GM18861 (cell line): ENCODE measurements at regions not wholly inside any gene's neighbourhood (a gene's known extent, or its start where the extent isn't known, plus 50 kb on each side); places are given as distances from the start of the nearest gene placed in this dataset.
"Not testable (repeated sequence)": the region's sequence is repeated elsewhere in the genome, so short reads cannot be mapped to it uniquely, and the experiment has no call there.

Experiments
- ATAC-seq: cut with Tn5 transposase; IDR thresholded peaks from one replicate; pipeline ENCODE4 v1.9.1; 2021; ENCODE audit not compliant: unreplicated experiment

DNA sequence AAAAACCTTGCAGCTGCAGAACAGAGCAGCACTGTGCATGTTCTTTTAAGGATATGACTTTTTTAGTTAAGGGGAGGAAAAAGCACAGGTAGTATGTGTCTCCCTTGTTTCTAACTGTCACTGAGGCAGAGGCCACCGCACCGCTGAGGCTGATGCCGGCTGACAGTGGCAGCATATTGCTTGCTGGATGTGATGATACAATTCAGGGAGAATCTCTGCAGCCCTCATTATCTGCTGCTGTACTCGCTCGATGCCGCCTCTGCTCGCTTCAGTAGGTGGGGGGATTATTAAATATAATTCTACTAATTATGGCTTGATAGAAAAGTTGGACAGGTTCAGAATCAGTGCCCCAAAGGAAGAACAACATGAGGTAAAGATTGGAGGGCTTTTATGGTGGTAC, 378.8 kb upstream of the NOCT start:
- ATAC-seq = no peak

DNA sequence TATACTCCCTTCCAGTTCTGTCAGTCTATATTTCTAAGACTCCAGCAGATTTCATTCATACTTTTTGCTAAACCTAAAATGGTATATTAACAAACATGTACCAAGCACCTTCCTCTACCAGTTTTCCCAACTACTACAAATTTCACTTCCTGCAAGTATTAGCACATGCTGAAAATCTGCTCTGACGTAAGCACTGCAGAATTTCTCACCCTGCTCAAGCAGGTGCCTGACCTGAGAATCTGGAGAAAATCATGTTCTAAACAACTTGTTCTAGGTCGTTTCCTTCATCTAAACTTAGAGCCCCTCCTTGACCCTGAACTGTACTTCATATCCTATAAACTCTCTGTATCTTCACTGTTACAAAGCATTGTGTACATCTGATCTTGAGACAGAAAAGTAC, 380.7 kb upstream of the NOCT start:
- no peak for ATAC-seq

DNA sequence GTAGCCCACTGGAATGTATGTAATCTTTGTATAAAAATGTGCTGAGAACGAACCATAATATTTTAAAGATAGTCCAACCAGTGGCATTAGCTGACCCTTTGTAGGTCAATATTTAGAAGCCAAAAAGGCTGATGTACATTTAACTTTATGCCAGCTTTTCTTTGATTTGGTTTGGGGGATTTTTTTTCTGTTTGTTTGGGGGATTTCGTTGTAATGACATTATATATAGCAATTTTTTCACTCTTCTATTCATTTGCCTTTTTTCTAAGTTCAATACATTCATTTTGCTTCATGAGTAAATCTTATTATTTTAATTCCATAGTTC, 382.0 kb upstream of the NOCT start:
- ATAC-seq = no peak

DNA sequence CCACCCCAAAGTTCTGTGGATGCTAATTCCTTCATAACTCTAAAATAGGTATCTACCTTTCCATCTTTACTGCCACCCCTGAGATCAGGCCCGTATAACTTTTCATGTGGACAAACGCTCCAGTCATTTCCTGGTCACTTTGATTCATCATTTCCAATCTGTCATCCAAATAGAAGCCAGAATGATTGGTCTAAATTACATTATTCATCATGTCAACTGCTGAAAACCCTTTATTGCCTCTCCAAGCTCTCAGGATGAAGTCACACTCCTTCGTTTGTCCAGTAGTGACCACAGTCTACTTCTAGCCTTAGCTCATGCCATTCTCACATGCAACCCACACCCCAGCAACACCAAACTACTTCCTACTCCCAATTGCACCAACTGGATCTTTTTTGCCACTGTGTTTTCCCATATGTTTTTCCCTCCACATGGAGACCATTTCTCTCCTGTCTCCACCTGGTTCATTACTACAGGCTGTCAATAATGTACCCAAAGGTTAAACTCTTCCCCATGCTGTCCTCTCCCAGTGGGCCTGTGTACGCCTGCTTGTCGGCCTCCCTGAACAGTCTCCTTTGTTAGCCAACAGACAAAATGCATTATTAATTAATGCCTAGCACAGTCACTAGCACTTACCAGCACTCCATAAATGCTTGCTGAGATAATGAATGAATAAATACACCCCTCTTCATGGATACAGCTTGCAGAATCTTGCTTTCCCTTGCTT, 382.6 kb upstream of the NOCT start:
- ATAC-seq = no peak

DNA sequence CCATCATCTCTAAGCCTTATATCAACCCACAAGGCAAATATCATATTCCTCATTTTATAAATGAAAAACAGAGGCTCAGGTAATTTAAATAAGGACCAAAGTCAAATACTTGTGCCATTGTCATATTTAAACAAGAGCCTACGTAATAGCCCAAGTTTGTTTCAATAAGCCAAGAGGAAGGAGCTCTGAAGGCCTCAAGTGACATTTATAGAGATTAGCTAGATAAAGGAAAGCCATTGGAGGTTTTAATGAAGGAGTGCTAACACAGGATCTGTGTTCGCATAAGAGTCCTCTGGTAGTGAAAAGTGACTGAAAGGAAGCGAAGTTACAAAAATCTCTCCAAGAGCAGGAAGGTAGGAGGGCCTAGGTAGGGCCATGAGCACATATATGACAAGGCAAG, 384.9 kb upstream of the NOCT start:
- ATAC-seq = no peak

DNA sequence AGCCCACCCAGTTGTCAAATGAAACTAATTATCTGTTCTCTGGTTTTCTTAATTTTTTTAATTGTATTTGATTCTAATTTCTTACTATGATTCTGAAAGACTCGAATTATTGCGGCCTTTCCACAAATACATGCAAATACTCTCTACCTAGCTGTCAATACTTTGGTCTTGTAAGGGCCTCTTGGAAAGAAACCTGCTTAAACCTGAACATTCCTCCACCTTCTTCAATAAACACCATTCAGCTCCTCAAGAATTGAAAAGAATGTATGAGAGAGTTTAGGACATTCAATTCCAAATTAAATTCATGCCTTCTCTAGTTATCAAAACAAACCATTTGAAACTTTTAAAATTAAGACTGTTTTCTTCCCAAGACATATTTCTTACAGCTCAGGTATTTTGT, 385.9 kb upstream of the NOCT start:
- ATAC-seq = no peak

DNA sequence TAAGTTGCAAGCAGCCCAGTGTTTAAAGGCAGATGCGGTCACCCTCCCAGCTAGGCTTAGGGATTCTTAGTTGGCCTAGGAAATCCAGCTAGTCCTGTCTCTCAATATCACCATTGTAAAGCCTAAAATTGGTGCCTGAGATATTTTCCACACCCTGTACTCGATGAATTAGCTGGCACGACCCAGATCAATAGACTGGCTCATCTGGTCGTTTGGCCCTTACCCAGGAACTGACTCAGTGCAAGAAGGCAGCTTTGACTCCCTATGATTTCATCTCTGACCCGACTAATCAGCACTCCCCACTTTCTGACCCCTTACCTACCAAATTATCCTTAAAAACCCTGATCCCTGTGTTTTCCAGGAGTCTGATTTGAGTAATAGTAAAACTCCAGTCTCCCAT, 384.9 kb upstream of the SLC7A11 start:
- no peak for ATAC-seq

DNA sequence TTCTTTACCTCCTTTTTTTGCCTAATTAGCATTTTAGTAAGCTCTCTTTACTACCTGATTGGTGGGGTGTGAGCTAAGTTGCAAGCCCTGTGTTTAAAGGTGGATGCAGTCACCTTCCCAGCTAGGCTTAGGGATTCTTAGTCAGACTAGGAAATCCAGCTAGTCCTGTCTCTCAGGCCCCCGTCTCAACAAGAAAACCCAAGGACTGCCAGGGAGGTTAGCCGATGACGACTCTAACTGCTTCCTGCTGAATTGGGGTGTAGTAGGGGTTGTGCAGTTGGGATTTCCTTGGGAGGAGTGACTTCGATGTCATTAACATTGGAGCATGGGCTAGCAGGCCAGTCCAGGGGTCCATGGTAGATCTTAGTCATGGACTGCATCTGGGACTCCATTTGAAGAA, 380.2 kb upstream of the SLC7A11 start:
- ATAC-seq = not testable (repeated sequence)

DNA sequence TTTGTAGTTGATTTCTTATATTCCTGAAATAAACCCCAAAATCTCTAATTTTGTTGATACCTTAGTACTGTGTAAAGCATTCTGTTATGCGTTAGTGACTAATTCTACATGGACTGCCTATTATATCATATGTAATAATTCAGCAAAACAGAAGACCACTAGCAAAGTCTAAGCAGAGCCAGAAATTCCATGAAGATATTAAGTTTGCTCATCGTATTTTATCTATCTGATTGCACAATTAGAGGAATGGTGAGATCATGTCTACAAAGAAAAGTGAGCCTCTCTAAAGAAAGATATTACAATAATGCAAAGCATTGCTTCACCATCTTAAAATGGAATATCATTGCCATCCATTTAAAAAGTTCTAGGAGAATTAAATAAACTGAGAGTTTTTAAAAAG, 374.6 kb upstream of the SLC7A11 start:
- no peak for ATAC-seq

DNA sequence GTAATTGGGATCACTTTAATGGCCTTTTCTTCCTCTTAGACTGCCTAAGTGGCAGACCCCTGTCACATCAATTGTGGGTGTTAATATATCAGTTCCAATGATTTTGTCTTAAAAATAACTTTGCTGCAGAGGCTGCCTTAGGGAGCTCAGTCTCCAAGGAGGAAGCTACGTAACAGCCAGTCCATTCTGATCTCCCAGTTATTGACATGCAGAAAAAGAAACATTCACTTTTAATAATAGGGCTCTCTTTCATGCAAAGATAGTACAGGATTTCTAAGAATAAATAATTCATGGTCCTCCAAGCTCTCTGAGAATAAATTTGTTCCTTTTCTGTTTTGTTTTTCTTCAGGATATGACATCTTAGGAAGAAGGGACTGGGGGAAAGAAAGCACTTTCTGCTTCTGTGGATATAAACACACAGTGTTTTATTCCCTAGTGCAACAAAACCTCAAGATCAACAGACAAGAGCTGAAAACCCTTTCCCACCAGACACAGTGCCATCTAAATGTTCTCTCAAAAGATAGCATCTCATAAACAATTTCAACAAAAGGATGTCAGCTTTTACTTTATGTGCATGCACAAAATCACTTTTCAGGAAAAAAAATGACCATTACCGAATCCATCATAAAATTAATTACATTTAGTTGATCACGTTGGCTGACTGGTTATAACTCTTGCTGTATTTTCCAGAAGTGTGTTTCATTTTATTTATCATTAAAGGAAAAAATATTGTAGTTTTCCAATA, 372.4 kb upstream of the SLC7A11 start:
- ATAC-seq = no peak

DNA sequence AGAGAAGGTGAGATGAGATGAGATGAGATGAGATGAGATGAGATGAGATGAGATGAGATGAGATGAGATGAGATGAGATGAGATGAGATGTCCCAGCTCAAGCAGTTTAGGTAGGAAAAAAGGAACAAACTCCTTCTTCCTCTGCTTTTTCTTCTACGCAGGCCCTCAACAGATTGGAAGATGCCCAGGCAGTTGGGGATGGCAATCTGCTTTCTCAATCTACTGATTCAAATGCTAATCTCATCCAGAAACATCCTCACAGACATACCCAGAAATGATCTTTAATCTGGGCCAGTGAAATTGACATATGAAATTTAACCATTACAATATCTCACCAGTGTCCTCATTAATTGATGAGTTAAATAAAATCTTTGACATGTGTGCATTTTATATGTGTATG, 370.3 kb upstream of the SLC7A11 start:
- no peak for ATAC-seq

DNA sequence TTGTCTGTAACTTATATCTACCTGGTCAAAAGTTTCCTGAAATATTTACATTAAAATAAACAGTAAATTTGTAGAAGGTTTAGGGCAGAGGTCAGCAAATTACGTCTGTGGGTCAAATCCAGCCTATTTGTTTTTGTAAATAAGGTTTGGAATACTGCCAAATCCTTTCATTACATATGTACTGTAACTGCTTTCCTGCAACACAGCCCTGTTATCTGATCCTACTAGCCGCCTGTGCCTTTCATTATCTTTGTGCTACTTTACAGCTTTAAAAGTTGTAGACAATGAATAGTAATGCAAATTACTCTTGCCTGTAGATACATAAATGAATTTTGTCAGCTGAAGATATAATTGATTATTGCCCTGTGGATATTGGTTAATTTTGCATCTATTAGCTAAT, 369.6 kb upstream of the SLC7A11 start:
- no peak for ATAC-seq

DNA sequence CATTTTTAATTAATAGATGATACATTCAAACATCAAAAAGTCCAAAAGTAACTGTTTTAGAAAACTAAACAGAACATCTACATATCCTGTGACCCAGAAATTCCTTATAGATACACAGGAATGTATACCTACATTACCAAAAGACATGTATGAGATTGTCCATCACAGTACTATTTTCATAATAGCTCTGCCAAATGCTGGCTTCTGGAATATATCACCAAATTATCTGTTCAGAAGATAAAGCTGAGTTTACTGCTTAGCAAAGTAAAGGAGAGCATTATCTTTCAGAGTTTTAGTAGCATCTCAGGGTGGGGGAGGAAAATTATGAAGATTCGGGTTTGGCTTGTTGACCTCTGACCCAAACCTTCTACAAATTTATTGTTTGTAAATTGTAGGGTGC, 368.9 kb upstream of the SLC7A11 start:
- ATAC-seq = no peak

DNA sequence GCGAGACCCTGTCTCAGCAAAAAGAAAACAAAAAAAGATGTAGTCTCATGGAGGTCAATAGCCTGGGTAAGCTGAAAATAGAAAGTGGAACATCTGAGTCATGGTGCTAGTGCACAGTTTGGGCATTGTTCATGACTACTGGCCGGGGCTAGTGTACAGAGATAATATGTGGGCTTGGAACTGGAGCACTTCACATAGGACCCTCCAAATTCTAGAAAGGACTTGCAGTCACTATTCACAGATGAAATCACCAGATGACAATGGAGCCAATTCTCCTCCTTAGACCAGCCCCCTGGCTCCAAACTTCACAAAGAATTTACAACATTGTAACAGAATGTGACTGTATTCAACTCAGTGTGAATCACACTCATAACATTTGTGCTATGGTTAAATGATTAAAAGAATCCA, 367.8 kb upstream of the SLC7A11 start:
- peak; percentile 78 for ATAC-seq

DNA sequence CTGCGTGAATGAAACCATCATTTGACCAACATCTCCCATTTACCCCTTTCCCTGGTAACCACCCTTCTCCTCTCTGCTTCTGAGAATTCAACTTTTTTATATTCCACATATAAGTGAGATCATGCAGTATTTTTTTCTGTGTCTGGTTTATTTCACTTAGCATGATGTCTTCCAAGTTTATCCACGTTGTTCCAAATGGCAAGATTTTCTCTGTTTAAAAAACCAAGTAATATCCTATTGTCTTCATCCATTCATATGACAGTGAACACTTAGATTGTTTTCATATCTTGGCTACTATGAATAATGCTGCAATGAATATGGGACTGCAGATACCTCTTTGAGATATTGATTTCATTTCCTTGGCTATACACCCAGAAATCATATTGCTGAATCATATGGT, 362.4 kb upstream of the SLC7A11 start:
- no peak for ATAC-seq

DNA sequence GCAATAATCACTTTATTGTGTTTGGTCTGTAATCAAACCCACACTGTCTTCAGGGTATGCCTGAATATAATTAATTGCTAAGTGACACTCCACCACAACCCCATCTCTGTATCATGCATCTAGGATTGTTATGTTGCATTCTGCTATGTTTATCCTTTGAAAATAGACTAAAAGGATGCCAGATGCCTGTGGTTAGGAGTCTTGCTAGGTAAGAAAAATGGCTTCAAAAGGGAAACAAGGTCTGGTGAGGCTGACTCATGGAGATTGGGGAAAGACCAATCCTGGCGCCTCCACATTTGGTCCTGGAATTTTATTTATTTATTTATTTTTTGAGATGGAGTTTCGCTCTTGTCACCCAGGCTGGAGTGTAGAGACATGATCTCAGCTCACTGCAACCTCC, 360.5 kb upstream of the SLC7A11 start:
- no peak for ATAC-seq

DNA sequence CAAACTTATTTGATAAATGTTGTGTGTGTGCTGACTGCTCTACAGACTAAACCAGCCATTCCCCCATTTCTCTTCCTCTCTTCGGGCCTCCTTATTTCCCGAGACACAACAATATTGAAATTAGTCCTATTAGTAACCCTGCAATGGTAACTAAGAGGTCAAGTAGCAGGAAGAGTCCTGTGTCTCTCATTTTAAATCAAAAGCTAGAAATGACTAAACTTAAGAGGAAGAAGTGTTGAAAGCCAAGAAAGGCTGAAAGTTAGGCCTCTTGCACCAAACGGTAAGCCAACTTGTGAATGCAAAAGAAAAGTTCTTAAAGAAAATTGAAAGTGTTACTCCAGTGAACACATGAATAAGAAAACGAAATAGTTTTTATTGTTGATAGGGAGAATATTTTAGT, 357.8 kb upstream of the SLC7A11 start:
- ATAC-seq = no peak

DNA sequence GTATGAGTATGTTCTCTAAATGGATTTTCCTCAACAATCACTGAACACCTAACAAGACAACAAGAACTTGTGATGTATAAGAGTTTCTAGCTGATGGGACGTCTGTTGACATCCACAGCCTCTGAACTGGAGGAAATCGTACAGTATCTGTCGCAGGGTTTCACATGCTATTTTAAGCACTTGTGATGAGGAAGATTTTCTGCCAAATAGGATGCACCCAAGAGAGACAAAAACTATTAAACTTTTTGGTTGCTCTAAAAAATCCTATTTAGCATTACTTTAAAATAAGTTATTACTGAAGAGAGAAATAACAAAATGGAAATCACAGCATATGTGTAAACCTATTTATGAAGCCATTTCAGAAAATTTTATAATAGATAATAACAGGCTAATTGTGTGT, 356.1 kb upstream of the SLC7A11 start:
- ATAC-seq = no peak

DNA sequence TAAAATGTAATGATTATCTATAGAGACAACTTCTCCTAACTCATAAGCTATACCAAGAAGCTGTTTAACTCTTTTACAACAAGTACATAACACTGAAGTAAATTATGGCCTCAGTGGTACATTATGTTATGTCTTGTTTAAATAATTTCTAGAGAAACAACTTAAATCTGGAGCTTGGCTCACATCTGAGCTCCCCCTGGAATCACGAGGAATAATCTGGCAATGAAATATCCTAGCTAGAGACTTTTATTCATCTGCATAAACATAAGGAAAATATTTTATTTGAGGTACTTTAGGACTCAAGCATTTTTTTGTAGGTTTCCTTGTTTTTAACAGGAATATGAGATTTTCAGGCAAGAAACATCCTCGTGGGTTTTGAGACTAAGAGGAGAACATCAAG, 354.7 kb upstream of the SLC7A11 start:
- no peak for ATAC-seq

DNA sequence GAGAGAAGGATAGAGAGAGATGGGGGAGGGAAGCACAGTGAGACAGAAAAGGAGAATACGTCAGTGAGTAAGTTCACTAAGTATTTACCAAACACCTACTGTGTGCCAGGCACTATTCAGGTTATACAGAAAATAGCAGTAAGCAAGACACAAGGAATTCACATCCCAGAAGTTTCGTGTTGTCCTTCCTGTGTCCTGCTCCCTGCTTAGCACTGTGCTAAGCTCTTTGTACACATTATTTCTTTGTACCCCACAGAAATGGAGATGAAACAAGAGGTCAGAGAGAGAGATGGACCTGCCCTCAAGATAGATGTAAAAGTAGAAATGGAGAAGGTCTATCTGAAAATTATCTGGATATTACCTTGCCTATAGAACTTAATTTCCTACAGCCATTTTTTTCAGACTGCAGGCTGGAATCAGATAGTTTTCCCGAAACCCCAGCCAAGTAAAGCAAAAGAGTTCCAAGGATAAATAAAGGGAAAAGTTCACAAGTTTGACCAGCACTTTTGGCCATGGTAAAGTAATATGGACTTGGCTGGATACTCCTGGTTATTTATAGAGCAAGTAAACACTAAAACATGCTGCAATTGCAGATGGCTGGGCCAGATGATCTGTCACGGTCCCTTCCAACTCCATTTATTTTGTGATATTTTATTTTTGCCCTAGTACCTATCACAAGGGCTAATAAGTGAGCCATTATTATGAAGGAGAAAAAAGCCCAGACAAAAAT, 353.7 kb upstream of the SLC7A11 start:
- no peak for ATAC-seq

DNA sequence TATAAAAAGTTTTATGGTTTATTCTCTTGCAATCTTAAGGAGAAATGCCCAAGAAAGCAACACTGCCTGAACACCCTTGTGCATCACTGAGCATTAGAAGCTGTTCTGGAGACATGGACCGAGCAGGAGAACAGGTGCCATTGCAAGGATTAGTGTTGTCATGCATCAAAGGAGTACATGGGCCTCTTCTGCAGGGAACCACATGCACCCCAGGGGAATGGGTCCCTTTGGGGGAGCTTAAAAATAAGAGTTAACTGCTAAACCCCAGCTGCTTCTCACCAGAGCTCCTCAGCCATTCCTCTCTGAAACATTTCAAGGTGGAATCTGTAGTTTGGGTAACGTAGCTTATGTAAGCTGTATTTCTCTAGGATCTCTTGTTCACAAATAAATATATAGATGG, 353.0 kb upstream of the SLC7A11 start:
- no peak for ATAC-seq

DNA sequence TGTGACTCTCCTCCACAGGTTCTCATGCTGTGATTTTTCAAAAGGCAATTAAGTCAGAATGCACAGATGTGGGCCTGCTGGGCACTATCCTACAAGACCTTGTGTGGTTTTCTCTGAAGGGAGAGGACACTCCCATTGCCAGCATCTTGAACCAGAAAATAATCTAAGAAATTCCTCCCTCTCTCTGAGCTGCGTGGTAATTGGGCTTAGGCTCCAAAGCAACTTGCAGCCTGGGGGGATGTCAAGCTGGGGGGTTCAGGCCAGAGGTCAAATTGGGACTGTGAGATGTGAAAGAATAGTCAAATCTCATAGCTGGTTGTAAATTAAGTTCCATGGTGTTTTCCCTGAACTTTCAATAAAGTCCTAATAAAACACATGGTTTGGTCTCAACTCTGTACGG, 350.6 kb upstream of the SLC7A11 start:
- ATAC-seq = no peak
